ENCODE measurements at regions not wholly inside any gene's neighbourhood (a gene's known extent, or its start where the extent isn't known, plus 50 kb on each side); places are given as distances from the start of the nearest gene placed in this dataset.

- TF ChIP-seq ATF3 (IDR thresholded peaks at IDR 0.05; ENCODE audit: insufficient read depth, low read depth, low read length): no peak
- TF ChIP-seq GTF2F1 (IDR thresholded peaks at IDR 0.05; ENCODE audit: borderline replicate concordance, low read depth, low read length): no peak
- no peak for TF ChIP-seq EP300 (IDR thresholded peaks at IDR 0.05; ENCODE audit: borderline replicate concordance in 1 of 2, low read depth in 2 of 2, low read length in 2 of 2)
- no peak for TF ChIP-seq EZH2 (IDR thresholded peaks at IDR 0.05; ENCODE audit: low read depth, low read length, severe bottlenecking)
Measured at GRCh38 chr11:129287920-129288319, 87.7 kb upstream of the BARX2 start.

All from H1 (cell line).